Calu3 (cell line): ENCODE measurements at regions not wholly inside any gene's neighbourhood (a gene's known extent, or its start where the extent isn't known, plus 50 kb on each side); places are given as distances from the start of the nearest gene placed in this dataset.

Source experiments
- BruUV-seq: library from RNA; stranded (reverse); fragments of 400-500 nt; replicated peaks from 2 replicates; lab custom pipeline; 2021; lab: Mats Ljungman, UMichigan
- CTCF ChIA-PET: fragments of 300-600 bp; sonication (Branson Sonifier 250); formaldehyde crosslinking; loops from one replicate; lab custom pipeline; 2022; ENCODE audit warnings: antibody characterized with exemption; lab: Charles Lee
- DNase-seq: peaks from one replicate; pipeline ENCODE4 v3.0.0; 2022
- H3K27ac Mint-ChIP-seq: one replicate; pipeline ENCODE4 v1.8.0; 2022; ENCODE audit warnings: mixed read lengths; ENCODE audit not compliant: unreplicated experiment
- H3K27me3 Mint-ChIP-seq: one replicate; pipeline ENCODE4 v1.8.0; 2022; ENCODE audit warnings: mixed read lengths; ENCODE audit not compliant: unreplicated experiment
- H3K36me3 Mint-ChIP-seq: one replicate; pipeline ENCODE4 v1.8.0; 2022; ENCODE audit warnings: mild to moderate bottlenecking, moderate library complexity, mixed read lengths; ENCODE audit not compliant: insufficient read depth, unreplicated experiment
- H3K4me1 Mint-ChIP-seq: one replicate; pipeline ENCODE4 v1.8.0; 2022; ENCODE audit warnings: mild to moderate bottlenecking, low read depth, mixed read lengths; ENCODE audit not compliant: unreplicated experiment
- H3K4me3 Mint-ChIP-seq: one replicate; pipeline ENCODE4 v1.8.0; 2022; ENCODE audit warnings: mild to moderate bottlenecking, low read depth, moderate library complexity, mixed read lengths; ENCODE audit not compliant: unreplicated experiment
- H3K9me3 Mint-ChIP-seq: one replicate; pipeline ENCODE4 v1.8.0; 2022; ENCODE audit warnings: low read depth, mixed read lengths; ENCODE audit not compliant: unreplicated experiment
- CTCF ChIP-seq: fragments of 200-600 bp; IDR thresholded peaks from one replicate; pipeline ENCODE4 v1.8.0; 2022; ENCODE audit warnings: antibody characterized with exemption; ENCODE audit not compliant: unreplicated experiment
- intact Hi-C: fragments of 100-400 bp; cut with micrococcal nuclease; formaldehyde crosslinking; loops from one replicate; pipeline ENCODE4 v1.10.0; 2022; ENCODE audit not compliant: unreplicated experiment

- BruUV-seq: no TSS peak
- Mint-ChIP-seq H3K36me3 (no peaks in the 10 kb centered on the region), H3K4me3 (no peak overlapping the region), H3K9me3 (peaks cover 17% of the 10 kb centered on the region), H3K27ac (no peak overlapping the region), H3K27me3 (no peaks in the 10 kb centered on the region), H3K4me1 (no peaks in the 10 kb centered on the region)
- no peak for TF ChIP-seq CTCF
- CTCF ChIA-PET: no interaction called here
- DNase-seq: no peak
- intact Hi-C loops: no loop called here
Observed at GRCh38 chr1:232204269-232204668, 425.7 kb downstream of the SIPA1L2 start.

GRCh38 chr1:232201024-232201423 is 428.9 kb downstream of the SIPA1L2 start:
- no peaks in the 10 kb centered on the region for H3K4me1 Mint-ChIP-seq

DNA sequence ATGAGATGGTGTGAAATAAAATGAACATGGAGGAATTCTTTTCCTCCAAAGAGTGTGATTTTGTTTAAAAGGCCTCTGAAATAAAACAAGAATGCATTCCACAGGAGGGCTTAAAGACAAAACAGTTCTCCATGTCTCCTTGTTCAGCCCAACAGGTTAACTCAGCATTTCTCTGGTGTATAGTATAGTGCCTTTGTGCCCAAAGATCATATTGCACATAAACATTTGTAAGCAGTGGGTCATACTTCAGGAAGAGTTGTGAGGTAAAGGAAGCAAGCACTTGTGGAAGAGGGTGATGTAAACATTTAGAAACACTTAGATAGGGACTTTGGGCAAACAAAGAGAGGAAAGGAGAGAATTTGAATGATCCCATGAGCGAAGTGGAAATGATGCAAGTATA is 433.9 kb downstream of the SIPA1L2 start:
- H3K9me3 Mint-ChIP-seq: peaks cover 5% of the 10 kb centered on the region
- BruUV-seq: no TSS peak
- no peaks in the 10 kb centered on the region for H3K27me3 Mint-ChIP-seq
- no peaks in the 10 kb centered on the region for H3K36me3 Mint-ChIP-seq
- intact Hi-C loops: no loop called here
- H3K27ac Mint-ChIP-seq: no peak overlapping the region
- CTCF ChIA-PET: no interaction called here
- no peak for DNase-seq
- H3K4me1 Mint-ChIP-seq: no peaks in the 10 kb centered on the region
- no peak overlapping the region for H3K4me3 Mint-ChIP-seq
- TF ChIP-seq CTCF: no peak

More at GRCh38 chr1:232201024-232201423, 428.9 kb downstream of the SIPA1L2 start:
- no peak overlapping the region for H3K4me3 Mint-ChIP-seq
- no TSS peak for BruUV-seq
- H3K9me3 Mint-ChIP-seq: peaks cover 13% of the 10 kb centered on the region
- TF ChIP-seq CTCF: no peak
- CTCF ChIA-PET: interaction anchor here (0.7 kb wide), 1 partner anchor 261 kb away, joined by 3 read pairs; no protein-coding TSS in a partner anchor
- DNase-seq: no peak
- intact Hi-C loops: no loop called here
- H3K27me3 Mint-ChIP-seq: no peaks in the 10 kb centered on the region
- no peak overlapping the region for H3K27ac Mint-ChIP-seq
- H3K36me3 Mint-ChIP-seq: no peaks in the 10 kb centered on the region

- intact Hi-C loops: no loop called here
- Mint-ChIP-seq H3K9me3 (peaks cover 2% of the 10 kb centered on the region), H3K36me3 (no peaks in the 10 kb centered on the region), H3K4me1 (no peaks in the 10 kb centered on the region), H3K27ac (no peak overlapping the region), H3K27me3 (no peaks in the 10 kb centered on the region), H3K4me3 (no peak overlapping the region)
- CTCF ChIA-PET: no interaction called here
- no peak for TF ChIP-seq CTCF
- no TSS peak for BruUV-seq
- no peak for DNase-seq
Observed at GRCh38 chr1:232194424-232194823, 435.5 kb downstream of the SIPA1L2 start.
